CD4-positive, alpha-beta T cell treated with Interferon alpha-2 for 1 hour (primary cell): ENCODE measurements at regions not wholly inside any gene's neighbourhood (a gene's known extent, or its start where the extent isn't known, plus 50 kb on each side); places are given as distances from the start of the nearest gene placed in this dataset.

Source experiments
- DNase-seq, 2 donors: peaks; one replicate each; pipeline ENCODE4 v3.0.0-alpha.2; 2020 to 2022

- DNase-seq, result no peak
These were observed 143.1 kb upstream of the PELI1 start for GRCh38 chr2:64287202-64287740.

- DNase-seq, result no peak
These were observed 144.3 kb upstream of the PELI1 start for GRCh38 chr2:64288321-64289193.

- no peak for DNase-seq
These were observed 145.0 kb upstream of the PELI1 start for GRCh38 chr2:64289251-64289650.

GRCh38 chr2:64289737-64290136 is 145.5 kb upstream of the PELI1 start:
- no peak for DNase-seq

- DNase-seq, result no peak
These were observed 147.0 kb upstream of the PELI1 start for GRCh38 chr2:64291181-64291580.

- DNase-seq, result no peak
These were observed 151.3 kb upstream of the PELI1 start for GRCh38 chr2:64295326-64296139.

GRCh38 chr2:64296140-64296480 is 151.9 kb upstream of the PELI1 start:
- DNase-seq, result no peak

- DNase-seq, result no peak
These were observed 152.6 kb upstream of the PELI1 start for GRCh38 chr2:64296695-64297346.

GRCh38 chr2:64298161-64298560 is 153.9 kb upstream of the PELI1 start:
- no peak for DNase-seq

- DNase-seq, result no peak
These were observed 153.9 kb upstream of the LGALSL start for GRCh38 chr2:64300066-64300465.

GRCh38 chr2:64303250-64303649 is 150.7 kb upstream of the LGALSL start:
- no peak for DNase-seq

GRCh38 chr2:64307421-64307820 is 146.5 kb upstream of the LGALSL start:
- DNase-seq, result no peak

- DNase-seq, result no peak
These were observed 142.6 kb upstream of the LGALSL start for GRCh38 chr2:64311191-64311910.

- DNase-seq, result peak in 1 of 2 donors; percentile 40
These were observed 141.9 kb upstream of the LGALSL start for GRCh38 chr2:64311948-64312621.

GRCh38 chr2:64312622-64313397 is 141.2 kb upstream of the LGALSL start:
- DNase-seq, result no peak

GRCh38 chr2:64313398-64313723 is 140.6 kb upstream of the LGALSL start:
- DNase-seq, result no peak

- DNase-seq, result no peak
These were observed 138.5 kb upstream of the LGALSL start for GRCh38 chr2:64315291-64315960.

- DNase-seq, result no peak
These were observed 136.1 kb upstream of the LGALSL start for GRCh38 chr2:64317707-64318475.

GRCh38 chr2:64318476-64318748 is 135.6 kb upstream of the LGALSL start:
- DNase-seq, result no peak

- no peak for DNase-seq
These were observed 134.1 kb upstream of the LGALSL start for GRCh38 chr2:64319896-64320295.
